AG10803 (cell line): ENCODE measurements at regions not wholly inside any gene's neighbourhood (a gene's known extent, or its start where the extent isn't known, plus 50 kb on each side); places are given as distances from the start of the nearest gene placed in this dataset.

Experiments used
- DNase-seq: peaks from one replicate; pipeline ENCODE4 v3.0.0; 2010; ENCODE audit warnings: low read depth
- H3K4me3 ChIP-seq: 2 replicates; pipeline ENCODE4 v1.5.1; 2011; ENCODE audit warnings: mild to moderate bottlenecking, low read length, control low read depth
- TF ChIP-seq, protein P1 (sequence below): conservative IDR thresholded peaks from 2 replicates; pipeline ENCODE4 v1.5.1; 2011; ENCODE audit warnings: mild to moderate bottlenecking, low read length, control low read depth, inconsistent platforms

DNA sequence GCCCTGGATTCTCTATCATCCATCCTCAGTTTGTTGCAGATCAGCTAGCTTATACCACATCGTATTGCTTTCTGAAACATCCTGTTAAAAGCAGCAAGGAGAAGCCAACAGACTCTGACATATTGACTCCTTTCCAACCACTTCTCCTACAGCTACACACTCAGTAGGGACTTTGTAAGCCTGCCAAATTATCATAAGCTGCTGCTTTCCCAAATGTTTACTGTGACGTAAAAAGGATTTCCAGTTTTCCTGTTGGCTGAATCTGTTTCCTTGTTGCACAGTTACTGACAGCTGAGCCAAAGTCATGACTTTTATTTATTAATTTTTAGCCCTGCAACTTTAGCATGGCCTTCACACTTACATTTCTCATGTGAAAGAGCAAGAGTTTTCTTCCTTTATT lies 294.3 kb downstream of the KCNJ3 start:
- no peak overlapping the region for H3K4me3 ChIP-seq
- TF ChIP-seq, protein P1, sequence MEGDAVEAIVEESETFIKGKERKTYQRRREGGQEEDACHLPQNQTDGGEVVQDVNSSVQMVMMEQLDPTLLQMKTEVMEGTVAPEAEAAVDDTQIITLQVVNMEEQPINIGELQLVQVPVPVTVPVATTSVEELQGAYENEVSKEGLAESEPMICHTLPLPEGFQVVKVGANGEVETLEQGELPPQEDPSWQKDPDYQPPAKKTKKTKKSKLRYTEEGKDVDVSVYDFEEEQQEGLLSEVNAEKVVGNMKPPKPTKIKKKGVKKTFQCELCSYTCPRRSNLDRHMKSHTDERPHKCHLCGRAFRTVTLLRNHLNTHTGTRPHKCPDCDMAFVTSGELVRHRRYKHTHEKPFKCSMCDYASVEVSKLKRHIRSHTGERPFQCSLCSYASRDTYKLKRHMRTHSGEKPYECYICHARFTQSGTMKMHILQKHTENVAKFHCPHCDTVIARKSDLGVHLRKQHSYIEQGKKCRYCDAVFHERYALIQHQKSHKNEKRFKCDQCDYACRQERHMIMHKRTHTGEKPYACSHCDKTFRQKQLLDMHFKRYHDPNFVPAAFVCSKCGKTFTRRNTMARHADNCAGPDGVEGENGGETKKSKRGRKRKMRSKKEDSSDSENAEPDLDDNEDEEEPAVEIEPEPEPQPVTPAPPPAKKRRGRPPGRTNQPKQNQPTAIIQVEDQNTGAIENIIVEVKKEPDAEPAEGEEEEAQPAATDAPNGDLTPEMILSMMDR, result no peak
- DNase-seq, result no peak

DNA sequence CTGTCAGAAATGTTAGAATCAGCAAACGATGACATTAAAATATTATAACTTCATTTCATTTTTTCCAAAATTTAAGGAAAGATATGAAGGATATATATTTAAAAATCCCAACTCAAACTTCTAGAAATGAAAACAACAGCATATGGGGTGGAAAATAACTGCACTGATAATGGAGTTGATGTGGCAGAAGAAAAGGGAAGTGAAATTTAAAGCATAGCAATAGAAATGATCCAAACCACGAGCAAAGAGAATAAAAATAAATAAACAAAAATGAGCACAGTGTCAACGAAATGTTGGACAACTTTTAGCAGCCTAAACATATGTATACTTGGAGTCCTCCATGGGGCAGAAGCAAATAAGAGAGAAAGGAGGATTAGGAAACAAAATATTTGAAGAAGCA lies 280.2 kb downstream of the KCNJ3 start:
- TF ChIP-seq, protein P1, result no peak
- no peak overlapping the region for H3K4me3 ChIP-seq
- DNase-seq, result no peak

DNA sequence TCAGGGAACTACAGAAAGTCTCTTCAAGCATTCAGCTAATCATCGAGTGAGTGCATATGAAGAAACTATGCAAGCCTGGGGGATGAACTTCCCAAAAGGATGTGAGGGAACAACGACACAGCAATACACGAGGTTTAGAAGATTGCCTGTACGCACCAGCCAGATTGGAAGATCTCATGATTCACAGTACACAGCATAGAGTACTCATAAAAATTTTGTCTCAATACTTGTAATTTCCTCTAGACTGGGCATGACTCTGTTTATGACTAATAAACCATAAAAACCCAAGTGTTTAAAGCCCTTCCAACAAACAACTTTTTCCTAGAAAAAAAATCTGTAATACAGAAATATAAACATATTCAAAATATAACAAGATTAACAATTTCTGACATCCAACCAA lies 279.7 kb downstream of the KCNJ3 start:
- no peak for DNase-seq
- TF ChIP-seq, protein P1, result no peak
- H3K4me3 ChIP-seq, result no peak overlapping the region

DNA sequence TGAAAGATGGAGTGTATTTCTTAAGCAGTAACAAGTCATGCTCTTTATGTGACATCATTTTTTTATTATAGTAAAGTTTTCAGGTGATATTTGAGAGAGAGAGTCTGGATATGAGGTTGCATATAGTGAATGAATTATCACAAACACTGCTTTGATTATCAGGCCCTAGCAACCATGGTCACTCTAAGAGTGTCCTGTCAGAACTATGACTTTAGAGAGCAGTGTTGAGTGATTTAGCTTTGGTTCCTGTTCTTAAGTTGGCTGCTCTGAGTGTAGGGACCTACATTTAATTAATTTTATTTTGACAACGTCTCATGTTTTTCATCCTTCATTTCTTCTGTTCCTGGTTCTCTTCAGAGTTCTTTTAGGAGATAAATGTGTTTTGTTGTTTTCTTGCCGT lies 275.5 kb downstream of the KCNJ3 start:
- TF ChIP-seq, protein P1, result no peak
- H3K4me3 ChIP-seq, result no peak overlapping the region
- DNase-seq, result no peak

DNA sequence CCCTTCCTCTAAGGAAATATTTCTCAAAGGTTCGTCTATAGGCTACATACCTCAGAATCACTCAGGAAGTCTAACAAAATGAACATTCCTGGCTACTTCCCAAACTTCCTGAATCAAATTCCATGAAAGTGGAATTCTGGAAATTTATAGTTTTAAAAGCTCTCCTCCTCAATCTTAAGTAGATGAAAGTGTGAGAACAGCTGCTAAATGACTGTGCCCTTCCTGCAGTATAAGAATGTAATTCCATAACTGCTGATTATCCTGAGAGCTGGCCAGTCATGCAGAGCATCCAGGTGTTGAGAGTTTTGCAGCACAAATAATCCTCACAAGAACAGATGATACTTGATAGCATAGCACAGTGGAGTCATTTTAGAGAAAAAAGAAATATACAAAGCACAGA lies 265.0 kb downstream of the KCNJ3 start:
- TF ChIP-seq, protein P1, result no peak
- no peak for DNase-seq
- H3K4me3 ChIP-seq, result no peak overlapping the region

DNA sequence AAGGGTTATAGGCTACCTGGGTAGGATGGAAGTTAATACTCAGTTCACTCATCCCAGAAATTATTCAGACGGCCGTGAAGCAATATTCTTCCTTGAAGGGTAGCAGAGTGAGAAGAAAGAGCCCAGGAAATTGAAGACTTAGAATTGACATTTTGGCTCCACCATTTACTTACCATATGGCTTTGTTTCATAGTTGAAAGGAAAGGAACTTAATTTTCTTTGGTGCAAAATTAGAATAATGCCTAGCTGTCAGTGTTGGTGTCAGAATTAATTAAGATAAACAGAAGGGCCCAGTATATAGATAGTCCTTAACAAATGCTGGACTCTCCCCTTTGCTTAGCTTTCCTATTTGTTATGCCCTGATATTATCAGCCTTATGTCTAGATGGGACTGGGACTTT lies 263.2 kb downstream of the KCNJ3 start:
- H3K4me3 ChIP-seq, result no peak overlapping the region
- no peak for DNase-seq
- TF ChIP-seq, protein P1, result no peak

DNA sequence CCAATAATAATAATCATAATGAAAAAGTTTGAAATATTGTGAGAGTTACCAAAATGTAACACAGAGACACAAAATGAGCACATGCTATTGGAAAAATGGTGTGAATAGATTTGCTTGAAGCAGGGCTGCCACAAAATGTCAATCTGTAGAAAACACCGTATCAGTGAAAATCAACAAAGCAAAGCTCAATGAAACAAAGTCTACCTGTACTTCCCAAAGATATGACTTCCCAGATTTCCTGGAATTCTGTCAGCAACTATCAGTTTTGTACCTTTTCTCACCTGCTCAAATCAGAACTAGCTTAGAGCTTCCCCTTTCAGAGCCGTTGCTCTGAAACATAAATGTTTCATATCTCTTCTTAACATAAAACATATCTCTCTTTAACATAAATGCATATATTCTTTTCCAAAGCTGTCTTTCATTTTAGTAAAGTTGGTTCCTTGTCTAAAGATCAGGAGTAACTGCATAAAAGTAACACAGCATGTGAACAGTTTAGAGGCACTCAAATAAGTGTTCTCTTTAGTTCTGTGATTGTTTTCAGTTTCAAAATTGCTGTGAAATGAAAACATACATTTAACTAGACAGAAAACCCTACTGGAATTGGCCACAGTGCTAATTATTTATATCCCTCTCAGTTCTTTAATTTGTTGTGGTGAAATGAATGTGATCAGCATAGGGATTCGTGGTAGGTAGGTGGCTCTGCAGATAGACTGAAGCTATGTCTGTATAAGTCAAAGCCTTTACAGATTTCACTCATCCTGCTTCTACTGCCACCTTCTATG lies 262.5 kb downstream of the KCNJ3 start:
- no peak for DNase-seq
- no peak overlapping the region for H3K4me3 ChIP-seq
- TF ChIP-seq, protein P1, result no peak
